ENCODE measurements at regions not wholly inside any gene's neighbourhood (a gene's known extent, or its start where the extent isn't known, plus 50 kb on each side); places are given as distances from the start of the nearest gene placed in this dataset.

GRCh38 chr14:71320107-71320733 lies 413.0 kb downstream of the PCNX1 start, which contains the start of gene SIPA1L1 (continued):
- no peak; the same call in 1 of the 2 replicates for TF ChIP-seq HCFC1 (IDR thresholded peaks at IDR 0.05; ENCODE audit: low read depth, low read length)
- no peak for TF ChIP-seq SAFB2 (IDR thresholded peaks at IDR 0.05; ENCODE audit: borderline replicate concordance, low read depth, low read length, severe bottlenecking)
- TF ChIP-seq KAT8 (IDR thresholded peaks at IDR 0.05; ENCODE audit: low read depth): no peak
- no peak for TF ChIP-seq KLF10 (CRISPR knock-in tag; IDR thresholded peaks at IDR 0.05)
- TF ChIP-seq SRF (CRISPR knock-in tag; IDR thresholded peaks at IDR 0.05): no peak
- no peak for TF ChIP-seq PBX2 (CRISPR knock-in tag; IDR thresholded peaks at IDR 0.05; ENCODE audit: low read depth)
- TF ChIP-seq PBX2 (tag; conservative IDR thresholded peaks at IDR 0.05; ENCODE audit: low read depth): no peak
- no peak for TF ChIP-seq KDM4B (IDR thresholded peaks at IDR 0.05; ENCODE audit: borderline replicate concordance in 2 of 2, low read depth in 1 of 2)
- TF ChIP-seq MIER1 (IDR thresholded peaks at IDR 0.05; ENCODE audit: low read depth): no peak
- no peak for TF ChIP-seq SMAD1 (IDR thresholded peaks at IDR 0.05; ENCODE audit: low read depth, low read length, partially characterized antibody)
- TF ChIP-seq CEBPB (tag; IDR thresholded peaks at IDR 0.05): no peak
- no peak for TF ChIP-seq MECOM (CRISPR knock-in tag; IDR thresholded peaks at IDR 0.05)
- no peak for TF ChIP-seq E2F6 (IDR thresholded peaks at IDR 0.05; ENCODE audit: borderline replicate concordance in 1 of 2, extremely low read depth in 1 of 2, insufficient read depth in 1 of 2, insufficient read length in 1 of 2, low read depth in 1 of 2, low read length in 1 of 2, poor library complexity in 1 of 2, severe bottlenecking in 1 of 2)
- TF ChIP-seq MEF2D (tag; conservative IDR thresholded peaks at IDR 0.05; ENCODE audit: low read depth): no peak
- no peak for TF ChIP-seq ZNF639 (CRISPR knock-in tag; conservative IDR thresholded peaks at IDR 0.05 in 1 of 2, IDR thresholded peaks at IDR 0.05 in 1 of 2)
- TF ChIP-seq SAP30 (IDR thresholded peaks at IDR 0.05; ENCODE audit: borderline replicate concordance, insufficient read depth, low read depth, low read length, poor library complexity, severe bottlenecking): no peak
- peak in 1 of 2 experiments; percentile 89; a peak in 2 of 4 replicates for TF ChIP-seq MAZ (CRISPR knock-in tag; conservative IDR thresholded peaks at IDR 0.05 in 1 of 2, IDR thresholded peaks at IDR 0.05 in 1 of 2)
- no peak for TF ChIP-seq FOXJ3 (CRISPR knock-in tag; IDR thresholded peaks at IDR 0.05)
- no peak for TF ChIP-seq ZKSCAN3 (CRISPR knock-in tag; IDR thresholded peaks at IDR 0.05)
- TF ChIP-seq SIRT6 (IDR thresholded peaks at IDR 0.05; ENCODE audit: low read depth, low read length): no peak
- TF ChIP-seq SRSF9 (IDR thresholded peaks at IDR 0.05; ENCODE audit: borderline replicate concordance, low read depth, low read length): no peak
- no peak for TF ChIP-seq POU5F1 (IDR thresholded peaks at IDR 0.05; ENCODE audit: borderline replicate concordance, low read depth, low read length, partially characterized antibody)

Data from K562 (cell line).